ENCODE measurements at regions not wholly inside any gene's neighbourhood (a gene's known extent, or its start where the extent isn't known, plus 50 kb on each side); places are given as distances from the start of the nearest gene placed in this dataset.
A peak's percentile ranks its signal among the peaks of the same experiment; 100 is the strongest.

- no peak for DNase-seq (ENCODE audit: low spot score)
Observed at GRCh38 chr4:53771326-53771725, 180.0 kb upstream of the LNX1 start.

- DNase-seq (ENCODE audit: low spot score): no peak
Observed at GRCh38 chr4:53767482-53767881, 176.2 kb upstream of the LNX1 start.

- DNase-seq (ENCODE audit: low spot score): no peak
Observed at GRCh38 chr4:53764761-53765490, 173.6 kb upstream of the LNX1 start.

GRCh38 chr4:53763813-53764597 lies 172.7 kb upstream of the LNX1 start:
- no peak for DNase-seq (ENCODE audit: low spot score)

GRCh38 chr4:53755656-53756055 lies 164.4 kb upstream of the LNX1 start:
- no peak for DNase-seq (ENCODE audit: low spot score)

- no peak for DNase-seq (ENCODE audit: low spot score)
Observed at GRCh38 chr4:53752124-53752523, 160.8 kb upstream of the LNX1 start.

- no peak for DNase-seq (ENCODE audit: low spot score)
Observed at GRCh38 chr4:53748328-53748772, 157.1 kb upstream of the LNX1 start.

- DNase-seq (ENCODE audit: low spot score): no peak
Observed at GRCh38 chr4:53747401-53747800, 156.1 kb upstream of the LNX1 start.

GRCh38 chr4:53744446-53745160 lies 153.3 kb upstream of the LNX1 start:
- DNase-seq (ENCODE audit: low spot score): peak; percentile 2

- DNase-seq (ENCODE audit: low spot score): no peak
Observed at GRCh38 chr4:53734584-53735353, 143.5 kb upstream of the LNX1 start.

GRCh38 chr4:53734182-53734581 lies 142.9 kb upstream of the LNX1 start:
- DNase-seq (ENCODE audit: low spot score): no peak

GRCh38 chr4:53732661-53733060 lies 141.4 kb upstream of the LNX1 start:
- DNase-seq (ENCODE audit: low spot score): no peak

GRCh38 chr4:53730031-53730805 lies 138.9 kb upstream of the LNX1 start:
- no peak for DNase-seq (ENCODE audit: low spot score)

- no peak for DNase-seq (ENCODE audit: low spot score)
Observed at GRCh38 chr4:53722110-53722509, 130.8 kb upstream of the LNX1 start.

GRCh38 chr4:53721263-53721662 lies 130.0 kb upstream of the LNX1 start:
- DNase-seq (ENCODE audit: low spot score): peak; percentile 40

- no peak for DNase-seq (ENCODE audit: low spot score)
Observed at GRCh38 chr4:53720776-53721175, 129.5 kb upstream of the LNX1 start.

GRCh38 chr4:53717064-53717549 lies 125.8 kb upstream of the LNX1 start:
- DNase-seq (ENCODE audit: low spot score): no peak

GRCh38 chr4:53716471-53717063 lies 125.3 kb upstream of the LNX1 start:
- DNase-seq (ENCODE audit: low spot score): no peak

GRCh38 chr4:53716011-53716410 lies 124.7 kb upstream of the LNX1 start:
- no peak for DNase-seq (ENCODE audit: low spot score)

- no peak for DNase-seq (ENCODE audit: low spot score)
Observed at GRCh38 chr4:53714236-53715140, 123.2 kb upstream of the LNX1 start.

Data from SW480 (cell line).